Spleen (tissue), 7 donors: ENCODE measurements at regions not wholly inside any gene's neighbourhood (a gene's known extent, or its start where the extent isn't known, plus 50 kb on each side); places are given as distances from the start of the nearest gene placed in this dataset.

Experiments
- POLR2A ChIP-seq, 3 donors: fragments of 450-650 bp; IDR thresholded peaks; one replicate each; pipeline ENCODE4 v1.5.1; 2017; ENCODE audit warnings: antibody characterized with exemption in 3 of 3, mild to moderate bottlenecking in 1 of 3
- POLR2AphosphoS5 ChIP-seq, 3 donors: sonication (generic); formaldehyde crosslinking; IDR thresholded peaks; one replicate each; pipeline ENCODE4 v1.5.1; 2017; ENCODE audit warnings: antibody characterized with exemption in 3 of 3
- TF ChIP-seq, protein P1 (sequence below), 11 experiments: fragments of 200-600 bp in 7 of 11; fragments of 450-650 bp in 4 of 11; sonication (generic) in 4 of 11; IDR thresholded peaks in 8 of 11; conservative IDR thresholded peaks in 3 of 11; 1 replicate in 7 of 11; 2 replicates in 4 of 11; pipeline versions ENCODE4 v1.4.0 to v1.8.0; 2016 to 2021; ENCODE audit warnings: antibody characterized with exemption in 11 of 11, inconsistent platforms in 4 of 11, mild to moderate bottlenecking in 1 of 11
- donor health status: DM: no; HTN: no; CAD: no; lungs with moderate emphysema.
- donor health status: DM: no; HTN: no; CAD: no.
- donor health status: DM: no; HTN: no; CAD: no.

- TF ChIP-seq, protein P1, sequence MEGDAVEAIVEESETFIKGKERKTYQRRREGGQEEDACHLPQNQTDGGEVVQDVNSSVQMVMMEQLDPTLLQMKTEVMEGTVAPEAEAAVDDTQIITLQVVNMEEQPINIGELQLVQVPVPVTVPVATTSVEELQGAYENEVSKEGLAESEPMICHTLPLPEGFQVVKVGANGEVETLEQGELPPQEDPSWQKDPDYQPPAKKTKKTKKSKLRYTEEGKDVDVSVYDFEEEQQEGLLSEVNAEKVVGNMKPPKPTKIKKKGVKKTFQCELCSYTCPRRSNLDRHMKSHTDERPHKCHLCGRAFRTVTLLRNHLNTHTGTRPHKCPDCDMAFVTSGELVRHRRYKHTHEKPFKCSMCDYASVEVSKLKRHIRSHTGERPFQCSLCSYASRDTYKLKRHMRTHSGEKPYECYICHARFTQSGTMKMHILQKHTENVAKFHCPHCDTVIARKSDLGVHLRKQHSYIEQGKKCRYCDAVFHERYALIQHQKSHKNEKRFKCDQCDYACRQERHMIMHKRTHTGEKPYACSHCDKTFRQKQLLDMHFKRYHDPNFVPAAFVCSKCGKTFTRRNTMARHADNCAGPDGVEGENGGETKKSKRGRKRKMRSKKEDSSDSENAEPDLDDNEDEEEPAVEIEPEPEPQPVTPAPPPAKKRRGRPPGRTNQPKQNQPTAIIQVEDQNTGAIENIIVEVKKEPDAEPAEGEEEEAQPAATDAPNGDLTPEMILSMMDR (IDR thresholded peaks at IDR 0.05 in 8 of 11, conservative IDR thresholded peaks at IDR 0.05 in 3 of 11), result no peak
- TF ChIP-seq POLR2A (IDR thresholded peaks at IDR 0.05) (no peak), POLR2AphosphoS5 (IDR thresholded peaks at IDR 0.05) (no peak)
These were observed 265.8 kb downstream of the RPLP1 start for GRCh38 chr15:69718436-69718835.
